ENCODE measurements at regions not wholly inside any gene's neighbourhood (a gene's known extent, or its start where the extent isn't known, plus 50 kb on each side); places are given as distances from the start of the nearest gene placed in this dataset.

DNA sequence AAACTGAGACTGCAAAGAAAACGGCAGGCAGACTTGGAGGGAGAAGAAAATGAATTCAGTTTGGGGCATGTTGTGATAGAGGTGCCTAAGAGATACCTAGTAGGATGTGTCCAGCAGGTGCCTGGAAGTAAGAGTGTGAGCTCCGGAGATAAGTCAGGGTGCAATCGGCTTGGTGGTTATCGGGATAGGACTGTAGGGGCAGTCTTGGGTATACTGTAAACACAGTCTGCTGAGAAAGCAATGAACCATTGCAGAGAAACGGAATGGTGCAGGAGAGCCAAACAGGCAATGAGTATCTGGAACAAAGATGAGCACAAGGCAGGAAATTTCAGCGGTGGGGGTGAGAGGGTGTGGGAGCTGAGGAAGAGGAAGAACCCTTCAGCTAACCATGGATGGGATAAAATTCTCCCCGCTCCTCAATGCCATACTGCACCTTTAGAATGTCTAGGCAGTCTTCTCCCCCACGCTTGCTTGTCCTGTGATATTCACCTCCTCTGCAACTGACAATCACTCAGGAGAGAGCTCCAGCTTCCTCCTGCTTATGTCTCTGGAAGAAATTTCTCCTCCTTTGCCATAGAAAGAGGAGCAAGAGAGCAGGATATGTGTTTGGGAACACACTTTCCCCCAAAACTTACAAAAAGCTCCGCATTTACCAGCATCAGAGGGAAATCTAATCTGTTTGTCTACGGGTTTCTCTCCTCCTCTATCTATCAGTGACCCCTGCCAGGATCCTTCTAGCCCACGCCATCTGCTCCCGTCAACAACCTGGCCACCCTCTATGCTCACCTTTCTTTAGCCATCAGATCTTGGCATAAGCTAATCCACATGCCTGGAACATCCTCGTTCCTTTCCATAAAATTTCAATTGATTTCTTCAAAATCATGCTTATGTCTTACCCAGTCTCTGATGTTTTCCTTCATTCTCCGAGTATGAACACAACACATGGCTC, 381.7 kb upstream of the JARID2 start:
- H3K36me3 ChIP-seq (ENCODE audit: control insufficient read depth, insufficient read depth, low read length): no peaks in the 10 kb centered on the region
- DNase-seq (ENCODE audit: low read depth): no peak
- TF ChIP-seq, protein P1, sequence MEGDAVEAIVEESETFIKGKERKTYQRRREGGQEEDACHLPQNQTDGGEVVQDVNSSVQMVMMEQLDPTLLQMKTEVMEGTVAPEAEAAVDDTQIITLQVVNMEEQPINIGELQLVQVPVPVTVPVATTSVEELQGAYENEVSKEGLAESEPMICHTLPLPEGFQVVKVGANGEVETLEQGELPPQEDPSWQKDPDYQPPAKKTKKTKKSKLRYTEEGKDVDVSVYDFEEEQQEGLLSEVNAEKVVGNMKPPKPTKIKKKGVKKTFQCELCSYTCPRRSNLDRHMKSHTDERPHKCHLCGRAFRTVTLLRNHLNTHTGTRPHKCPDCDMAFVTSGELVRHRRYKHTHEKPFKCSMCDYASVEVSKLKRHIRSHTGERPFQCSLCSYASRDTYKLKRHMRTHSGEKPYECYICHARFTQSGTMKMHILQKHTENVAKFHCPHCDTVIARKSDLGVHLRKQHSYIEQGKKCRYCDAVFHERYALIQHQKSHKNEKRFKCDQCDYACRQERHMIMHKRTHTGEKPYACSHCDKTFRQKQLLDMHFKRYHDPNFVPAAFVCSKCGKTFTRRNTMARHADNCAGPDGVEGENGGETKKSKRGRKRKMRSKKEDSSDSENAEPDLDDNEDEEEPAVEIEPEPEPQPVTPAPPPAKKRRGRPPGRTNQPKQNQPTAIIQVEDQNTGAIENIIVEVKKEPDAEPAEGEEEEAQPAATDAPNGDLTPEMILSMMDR (IDR thresholded peaks at IDR 0.05; ENCODE audit: insufficient read depth, low read length, poor library complexity, severe bottlenecking): peak; percentile 36
- H3K27me3 ChIP-seq (ENCODE audit: control insufficient read depth, insufficient read depth, low read length): no peaks in the 10 kb centered on the region
- H3K4me3 ChIP-seq (ENCODE audit: low read depth, low read length): no peak overlapping the region

DNA sequence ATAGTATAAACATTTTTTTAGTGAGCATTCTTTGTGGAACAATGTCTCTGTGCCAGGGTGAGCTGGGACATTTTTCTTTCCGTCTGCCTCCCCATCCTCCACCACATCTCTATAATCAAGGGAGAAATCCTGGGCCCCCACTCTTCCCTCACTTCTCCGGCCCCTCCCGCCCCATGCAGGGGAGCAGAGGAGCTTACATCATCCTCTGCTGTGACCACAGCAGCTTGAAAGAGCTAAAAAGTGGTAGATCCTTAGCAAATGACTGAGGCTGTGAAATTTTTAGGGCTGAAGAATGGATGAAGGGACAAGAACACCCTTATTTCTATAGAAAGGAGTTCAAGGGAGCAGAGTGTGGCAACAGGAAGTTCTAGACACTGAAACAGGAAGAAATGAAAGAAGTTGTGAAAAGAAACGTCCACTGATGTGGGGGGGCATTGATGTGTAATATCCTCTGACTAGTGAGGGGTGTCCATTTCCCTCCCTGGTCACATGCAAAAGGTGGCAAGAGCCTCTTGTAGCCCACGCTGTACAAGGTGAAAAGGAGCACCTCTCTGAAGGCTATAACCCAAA, 380.3 kb upstream of the JARID2 start:
- H3K27me3 ChIP-seq (ENCODE audit: control insufficient read depth, insufficient read depth, low read length): no peaks in the 10 kb centered on the region
- TF ChIP-seq, protein P1 (IDR thresholded peaks at IDR 0.05; ENCODE audit: insufficient read depth, low read length, poor library complexity, severe bottlenecking): no peak
- DNase-seq (ENCODE audit: low read depth): no peak
- H3K36me3 ChIP-seq (ENCODE audit: control insufficient read depth, insufficient read depth, low read length): no peaks in the 10 kb centered on the region
- no peak overlapping the region for H3K4me3 ChIP-seq (ENCODE audit: low read depth, low read length)

DNA sequence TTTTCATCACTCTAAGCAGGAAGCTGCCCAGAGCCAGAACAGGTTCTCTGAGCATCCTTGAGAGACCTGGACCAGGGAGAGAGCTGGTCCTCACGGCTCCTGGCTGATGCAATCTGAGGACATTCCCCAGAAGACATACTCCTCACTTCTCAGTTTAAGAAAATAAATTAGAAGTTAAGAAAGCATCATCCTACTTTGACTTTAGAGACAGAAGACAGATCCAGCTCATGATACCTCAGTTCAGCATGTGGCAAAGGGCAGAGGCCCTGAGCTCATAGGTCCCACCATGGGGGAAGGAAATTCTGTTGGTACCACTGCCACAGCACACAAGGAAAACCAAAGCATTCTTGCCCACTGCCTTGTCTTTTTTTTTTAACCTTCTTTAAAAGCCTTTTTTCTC, 378.1 kb upstream of the JARID2 start:
- no peaks in the 10 kb centered on the region for H3K27me3 ChIP-seq (ENCODE audit: control insufficient read depth, insufficient read depth, low read length)
- DNase-seq (ENCODE audit: low read depth): no peak
- H3K36me3 ChIP-seq (ENCODE audit: control insufficient read depth, insufficient read depth, low read length): no peaks in the 10 kb centered on the region
- no peak overlapping the region for H3K4me3 ChIP-seq (ENCODE audit: low read depth, low read length)
- TF ChIP-seq, protein P1 (IDR thresholded peaks at IDR 0.05; ENCODE audit: insufficient read depth, low read length, poor library complexity, severe bottlenecking): no peak

DNA sequence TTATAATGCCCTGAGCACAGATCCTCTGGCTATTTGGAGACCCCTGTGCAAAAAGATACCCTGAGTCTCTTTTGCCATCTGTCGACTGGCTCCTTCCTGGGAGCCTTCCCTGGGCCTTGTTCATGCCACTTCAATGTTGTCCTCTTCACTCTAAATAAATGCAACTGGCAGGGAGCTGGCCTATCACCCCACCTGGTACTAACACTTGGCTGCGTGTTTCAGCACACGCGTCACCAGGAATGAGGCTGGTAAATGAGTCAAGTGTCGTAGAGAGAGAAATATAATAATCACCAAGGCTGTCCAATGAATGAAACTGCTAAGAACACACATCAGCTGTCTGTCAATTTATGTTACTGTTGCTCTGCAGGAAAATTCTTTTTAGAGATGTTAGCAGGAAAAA, 374.6 kb upstream of the JARID2 start:
- TF ChIP-seq, protein P1 (IDR thresholded peaks at IDR 0.05; ENCODE audit: insufficient read depth, low read length, poor library complexity, severe bottlenecking): no peak
- no peak for DNase-seq (ENCODE audit: low read depth)
- Histone ChIP-seq H3K4me3 (ENCODE audit: low read depth, low read length) (no peak overlapping the region), H3K36me3 (ENCODE audit: control insufficient read depth, insufficient read depth, low read length) (no peaks in the 10 kb centered on the region), H3K27me3 (ENCODE audit: control insufficient read depth, insufficient read depth, low read length) (no peaks in the 10 kb centered on the region)

DNA sequence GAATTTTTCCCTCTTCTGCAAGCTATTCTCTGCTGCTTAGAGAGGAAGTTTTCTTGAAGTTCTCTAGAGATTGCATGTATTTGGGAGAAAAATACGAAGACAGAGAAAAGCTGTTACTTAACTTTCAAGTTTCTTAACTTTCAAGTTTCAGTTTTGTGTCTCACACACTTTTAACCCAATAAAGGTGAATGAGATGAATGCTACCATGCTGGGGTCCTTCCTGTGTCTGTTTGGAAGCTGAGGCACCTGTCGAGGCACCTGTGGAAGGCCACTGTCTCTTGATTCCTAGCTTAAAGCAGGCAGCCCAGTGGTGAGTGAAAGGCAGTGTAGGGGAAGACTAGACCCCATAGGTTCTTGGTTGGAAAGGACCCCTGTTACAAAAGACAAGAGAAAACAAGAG, 372.8 kb upstream of the JARID2 start:
- Histone ChIP-seq H3K27me3 (ENCODE audit: control insufficient read depth, insufficient read depth, low read length) (no peaks in the 10 kb centered on the region), H3K4me3 (ENCODE audit: low read depth, low read length) (no peak overlapping the region), H3K36me3 (ENCODE audit: control insufficient read depth, insufficient read depth, low read length) (no peaks in the 10 kb centered on the region)
- DNase-seq (ENCODE audit: low read depth): no peak
- TF ChIP-seq, protein P1 (IDR thresholded peaks at IDR 0.05; ENCODE audit: insufficient read depth, low read length, poor library complexity, severe bottlenecking): no peak
